Testis (tissue), 2 donors: ENCODE measurements at regions not wholly inside any gene's neighbourhood (a gene's known extent, or its start where the extent isn't known, plus 50 kb on each side); places are given as distances from the start of the nearest gene placed in this dataset.

ENCODE experiments used
- POLR2A ChIP-seq: fragments of 450-650 bp; IDR thresholded peaks from one replicate; pipeline ENCODE4 v1.6.1; 2017; ENCODE audit warnings: antibody characterized with exemption, mild to moderate bottlenecking, moderate library complexity
- TF ChIP-seq, protein P1 (sequence below), 3 experiments: fragments of 450-650 bp in 2 of 3; fragments of 200-600 bp in 1 of 3; sonication (generic) in 1 of 3; IDR thresholded peaks; one replicate each; pipeline ENCODE4 v1.5.1; 2016 to 2019; ENCODE audit warnings: antibody characterized with exemption in 3 of 3, mild to moderate bottlenecking in 2 of 3, moderate library complexity in 1 of 3

DNA sequence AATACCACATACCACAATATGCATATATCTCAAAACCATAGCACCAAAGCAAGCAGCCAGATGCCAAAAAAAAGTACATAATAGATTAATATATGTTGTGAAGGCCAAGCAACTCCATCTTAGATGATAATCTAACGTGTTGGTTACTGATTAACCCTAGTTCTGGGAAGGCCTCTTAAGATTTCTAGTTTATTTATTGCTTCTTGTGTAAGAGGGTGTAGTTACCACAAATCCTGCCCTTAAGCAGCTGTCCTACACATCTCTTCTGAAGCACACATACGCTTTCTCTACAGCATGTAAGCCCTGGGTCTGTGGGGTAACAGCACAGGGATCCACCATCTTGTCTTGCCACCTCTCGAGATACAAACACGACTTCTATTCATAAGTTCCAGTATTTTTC is 236.8 kb upstream of the AVPR1A start:
- TF ChIP-seq, protein P1, sequence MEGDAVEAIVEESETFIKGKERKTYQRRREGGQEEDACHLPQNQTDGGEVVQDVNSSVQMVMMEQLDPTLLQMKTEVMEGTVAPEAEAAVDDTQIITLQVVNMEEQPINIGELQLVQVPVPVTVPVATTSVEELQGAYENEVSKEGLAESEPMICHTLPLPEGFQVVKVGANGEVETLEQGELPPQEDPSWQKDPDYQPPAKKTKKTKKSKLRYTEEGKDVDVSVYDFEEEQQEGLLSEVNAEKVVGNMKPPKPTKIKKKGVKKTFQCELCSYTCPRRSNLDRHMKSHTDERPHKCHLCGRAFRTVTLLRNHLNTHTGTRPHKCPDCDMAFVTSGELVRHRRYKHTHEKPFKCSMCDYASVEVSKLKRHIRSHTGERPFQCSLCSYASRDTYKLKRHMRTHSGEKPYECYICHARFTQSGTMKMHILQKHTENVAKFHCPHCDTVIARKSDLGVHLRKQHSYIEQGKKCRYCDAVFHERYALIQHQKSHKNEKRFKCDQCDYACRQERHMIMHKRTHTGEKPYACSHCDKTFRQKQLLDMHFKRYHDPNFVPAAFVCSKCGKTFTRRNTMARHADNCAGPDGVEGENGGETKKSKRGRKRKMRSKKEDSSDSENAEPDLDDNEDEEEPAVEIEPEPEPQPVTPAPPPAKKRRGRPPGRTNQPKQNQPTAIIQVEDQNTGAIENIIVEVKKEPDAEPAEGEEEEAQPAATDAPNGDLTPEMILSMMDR (IDR thresholded peaks at IDR 0.05): no peak
- no peak for TF ChIP-seq POLR2A
